GM12891 (cell line): ENCODE measurements at regions not wholly inside any gene's neighbourhood (a gene's known extent, or its start where the extent isn't known, plus 50 kb on each side); places are given as distances from the start of the nearest gene placed in this dataset.

Experiments used
- POLR2A ChIP-seq: IDR thresholded peaks from 2 replicates; pipeline ENCODE4 v1.6.1; 2011; ENCODE audit warnings: low read depth, low read length, control low read depth
- POLR2AphosphoS5 ChIP-seq: IDR thresholded peaks from 2 replicates; pipeline ENCODE4 v1.6.1; 2011; ENCODE audit warnings: low read depth, low read length, control low read depth
- SPI1 ChIP-seq: IDR thresholded peaks from 2 replicates; pipeline ENCODE4 v1.6.1; 2011; ENCODE audit warnings: low read depth, low read length, control low read depth
- TAF1 ChIP-seq: IDR thresholded peaks from 2 replicates; pipeline ENCODE4 v1.6.1; 2011; ENCODE audit warnings: low read depth, low read length, control low read depth

GRCh38 chr7:112855227-112855626, 65.0 kb upstream of the TMEM168 start:
- TF ChIP-seq POLR2A, result no peak
- TF ChIP-seq POLR2AphosphoS5, result no peak
- no peak for TF ChIP-seq TAF1
- TF ChIP-seq SPI1, result no peak
